ENCODE measurements at regions not wholly inside any gene's neighbourhood (a gene's known extent, or its start where the extent isn't known, plus 50 kb on each side); places are given as distances from the start of the nearest gene placed in this dataset.

DNA sequence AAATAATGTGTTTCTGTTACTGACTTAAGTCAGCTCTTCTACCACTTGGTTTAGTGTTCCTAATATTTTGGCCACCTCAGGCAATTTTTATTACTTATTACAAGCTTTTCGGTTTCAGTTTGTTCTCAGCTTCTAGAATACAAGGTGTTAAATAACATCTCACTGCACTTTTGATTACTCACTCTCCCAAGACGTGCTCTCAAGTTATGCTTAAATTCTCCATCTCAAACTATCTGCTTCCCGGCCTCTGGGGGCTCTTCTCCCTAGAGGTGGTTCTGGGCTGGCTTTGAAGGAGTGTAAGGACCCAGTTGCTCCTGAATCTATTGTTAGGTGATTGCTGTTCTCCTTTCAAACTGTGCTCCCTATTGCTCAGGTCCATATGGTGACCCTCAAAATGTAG lies 193.9 kb upstream of the DDHD1 start:
- TF ChIP-seq, protein P1, sequence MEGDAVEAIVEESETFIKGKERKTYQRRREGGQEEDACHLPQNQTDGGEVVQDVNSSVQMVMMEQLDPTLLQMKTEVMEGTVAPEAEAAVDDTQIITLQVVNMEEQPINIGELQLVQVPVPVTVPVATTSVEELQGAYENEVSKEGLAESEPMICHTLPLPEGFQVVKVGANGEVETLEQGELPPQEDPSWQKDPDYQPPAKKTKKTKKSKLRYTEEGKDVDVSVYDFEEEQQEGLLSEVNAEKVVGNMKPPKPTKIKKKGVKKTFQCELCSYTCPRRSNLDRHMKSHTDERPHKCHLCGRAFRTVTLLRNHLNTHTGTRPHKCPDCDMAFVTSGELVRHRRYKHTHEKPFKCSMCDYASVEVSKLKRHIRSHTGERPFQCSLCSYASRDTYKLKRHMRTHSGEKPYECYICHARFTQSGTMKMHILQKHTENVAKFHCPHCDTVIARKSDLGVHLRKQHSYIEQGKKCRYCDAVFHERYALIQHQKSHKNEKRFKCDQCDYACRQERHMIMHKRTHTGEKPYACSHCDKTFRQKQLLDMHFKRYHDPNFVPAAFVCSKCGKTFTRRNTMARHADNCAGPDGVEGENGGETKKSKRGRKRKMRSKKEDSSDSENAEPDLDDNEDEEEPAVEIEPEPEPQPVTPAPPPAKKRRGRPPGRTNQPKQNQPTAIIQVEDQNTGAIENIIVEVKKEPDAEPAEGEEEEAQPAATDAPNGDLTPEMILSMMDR (conservative IDR thresholded peaks at IDR 0.05 in 1 of 2, IDR thresholded peaks at IDR 0.05 in 1 of 2; ENCODE audit: low read depth in 1 of 2, low read length in 2 of 2) = no peak
- no peak for TF ChIP-seq EZH2 (IDR thresholded peaks at IDR 0.05; ENCODE audit: low read length, missing control alignments)

Measured in fibroblast of lung (primary cell).